NOMO-1 treated with DMSO at 0.1 percent for 48 hours (cell line): ENCODE measurements at regions not wholly inside any gene's neighbourhood (a gene's known extent, or its start where the extent isn't known, plus 50 kb on each side); places are given as distances from the start of the nearest gene placed in this dataset.

ENCODE experiments used
- DNase-seq: peaks from one replicate; lab custom pipeline; 2025; ENCODE audit not compliant: unreplicated experiment; lab: John Stamatoyannopoulos, UW

DNA sequence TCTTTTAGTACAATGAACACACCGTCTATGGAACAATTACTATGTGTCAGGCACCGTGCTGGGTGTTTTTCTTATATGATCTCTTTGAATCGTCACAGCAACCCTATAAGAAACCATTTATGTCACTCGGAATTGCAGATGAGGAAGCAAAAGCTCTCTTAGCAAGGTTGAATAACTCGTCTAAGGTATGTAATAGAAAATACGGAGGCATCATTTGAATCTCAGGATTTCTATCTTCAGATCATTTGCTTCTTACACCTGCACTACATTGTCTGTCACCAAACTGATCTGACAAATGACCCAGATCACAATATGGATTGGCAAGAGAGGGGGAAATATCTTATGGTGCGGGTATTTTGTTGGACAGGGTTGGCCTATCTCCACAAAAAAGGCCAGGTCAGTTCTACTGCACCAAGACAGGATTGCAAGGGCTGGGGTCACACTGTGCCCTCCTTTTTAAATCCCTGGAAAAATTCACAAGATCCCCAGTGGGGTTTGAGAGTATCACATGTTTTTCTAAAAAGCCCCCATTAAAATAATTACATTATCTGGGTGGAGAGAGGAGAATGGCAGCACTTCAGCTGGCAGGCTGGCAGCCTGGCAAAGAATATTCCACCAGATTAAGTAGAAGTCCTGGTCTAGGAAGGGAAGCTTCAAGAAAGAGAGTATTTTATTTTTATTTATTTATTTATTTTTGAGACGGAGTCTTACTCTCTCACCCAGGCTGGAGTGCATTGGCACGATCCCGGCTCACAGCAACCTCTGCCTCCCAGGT, 110.7 kb upstream of the CLMP start:
- DNase-seq: no peak

DNA sequence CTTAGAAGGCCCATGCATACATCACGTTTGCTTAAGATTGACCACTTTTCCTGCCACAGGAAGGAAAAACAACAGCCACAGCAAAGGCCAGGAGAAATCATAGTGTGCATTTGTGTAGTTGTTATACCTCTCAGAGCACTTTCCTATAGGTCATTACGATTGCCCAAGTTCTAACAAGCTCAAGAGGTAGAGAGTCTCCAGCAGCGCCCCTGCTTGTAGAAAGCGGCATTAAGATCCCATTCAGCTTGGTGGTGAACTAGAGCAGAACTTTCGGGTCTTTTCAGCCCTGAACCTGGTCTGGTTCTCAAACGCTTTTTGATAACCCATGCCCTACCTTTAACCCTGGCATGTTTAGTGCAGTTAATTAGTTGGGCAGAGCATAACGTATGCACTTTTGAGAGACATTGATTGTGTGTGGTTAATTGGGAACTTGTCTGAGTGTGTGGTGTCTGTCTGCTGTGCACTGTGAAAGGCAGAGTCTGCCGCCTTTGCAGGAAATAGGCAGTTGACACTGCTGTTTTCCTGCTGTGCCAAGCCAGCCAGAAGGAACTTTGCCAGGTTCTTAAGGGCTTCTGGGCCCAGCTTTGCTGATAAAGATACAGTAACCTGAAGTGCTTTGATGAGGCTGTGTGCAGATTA, 109.9 kb upstream of the CLMP start:
- peak; percentile 42 for DNase-seq

- no peak for DNase-seq
Measured at GRCh38 chr11:123303924-123304323, 108.9 kb upstream of the CLMP start.

- peak; percentile 42 for DNase-seq
Measured at GRCh38 chr11:123302751-123303195, 107.7 kb upstream of the CLMP start.

DNA sequence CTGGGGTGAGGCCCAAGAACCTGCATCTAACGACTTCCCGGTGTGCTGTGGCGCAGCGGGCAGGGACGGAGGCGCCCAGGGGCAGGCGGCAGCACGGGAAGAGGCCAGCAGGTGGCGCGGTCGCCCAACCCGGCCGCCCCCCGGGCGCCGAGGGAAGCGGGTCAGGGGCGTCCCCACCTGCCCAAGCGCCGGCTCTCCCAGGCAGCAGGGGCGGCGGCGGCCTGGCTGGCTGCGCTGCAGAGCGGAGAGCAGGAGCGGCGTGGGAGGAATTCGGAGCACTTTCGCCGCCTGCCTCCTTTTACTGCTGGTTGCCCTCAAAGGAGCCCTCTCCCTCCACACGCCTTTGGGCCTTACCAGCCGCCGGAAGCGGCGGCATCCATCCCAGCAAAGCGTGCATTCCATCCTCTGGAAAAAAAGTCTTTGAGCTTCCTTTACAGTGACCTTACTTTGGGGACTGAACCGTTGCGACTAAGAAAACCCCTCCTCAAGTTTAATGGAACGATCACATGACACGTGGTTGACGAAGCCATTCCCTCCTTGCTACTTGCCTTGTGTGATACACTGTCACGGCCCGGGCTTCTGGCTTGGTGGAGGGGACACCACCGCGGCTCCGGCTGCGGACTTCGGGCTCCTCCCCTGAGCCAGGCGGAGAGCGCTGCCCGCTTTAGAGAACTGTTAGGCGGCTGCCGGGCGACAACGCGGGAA, 106.8 kb upstream of the CLMP start:
- peak; percentile 75 for DNase-seq

DNA sequence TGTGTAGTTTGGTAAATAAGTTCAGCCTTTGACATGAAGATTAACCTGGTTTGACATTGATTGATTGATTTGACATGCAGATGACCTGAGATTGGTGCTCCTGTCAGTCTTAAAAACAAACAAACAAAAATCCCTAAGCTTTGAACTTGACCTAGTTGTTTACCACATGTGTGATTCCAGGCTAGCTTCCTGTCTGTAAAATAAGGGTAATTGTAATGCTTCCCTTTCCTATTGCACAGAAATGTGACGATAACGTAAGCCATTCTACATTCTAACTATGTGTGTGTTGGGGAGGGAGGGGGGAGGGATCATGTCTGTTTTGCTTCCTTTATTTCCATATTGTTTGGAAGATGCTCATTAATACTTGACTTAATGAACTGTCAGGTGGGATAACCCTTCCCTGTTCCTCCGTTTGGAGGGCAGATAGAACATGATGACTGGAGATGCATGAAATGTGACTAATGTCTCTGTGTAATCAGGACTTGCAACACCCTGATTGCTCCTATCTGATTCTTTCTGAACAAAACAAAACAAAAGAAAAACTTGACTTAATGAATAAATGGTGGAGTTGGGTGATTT, 106.1 kb upstream of the CLMP start:
- peak; percentile 79 for DNase-seq

GRCh38 chr11:123299721-123300120, 104.7 kb upstream of the CLMP start:
- DNase-seq: no peak

DNA sequence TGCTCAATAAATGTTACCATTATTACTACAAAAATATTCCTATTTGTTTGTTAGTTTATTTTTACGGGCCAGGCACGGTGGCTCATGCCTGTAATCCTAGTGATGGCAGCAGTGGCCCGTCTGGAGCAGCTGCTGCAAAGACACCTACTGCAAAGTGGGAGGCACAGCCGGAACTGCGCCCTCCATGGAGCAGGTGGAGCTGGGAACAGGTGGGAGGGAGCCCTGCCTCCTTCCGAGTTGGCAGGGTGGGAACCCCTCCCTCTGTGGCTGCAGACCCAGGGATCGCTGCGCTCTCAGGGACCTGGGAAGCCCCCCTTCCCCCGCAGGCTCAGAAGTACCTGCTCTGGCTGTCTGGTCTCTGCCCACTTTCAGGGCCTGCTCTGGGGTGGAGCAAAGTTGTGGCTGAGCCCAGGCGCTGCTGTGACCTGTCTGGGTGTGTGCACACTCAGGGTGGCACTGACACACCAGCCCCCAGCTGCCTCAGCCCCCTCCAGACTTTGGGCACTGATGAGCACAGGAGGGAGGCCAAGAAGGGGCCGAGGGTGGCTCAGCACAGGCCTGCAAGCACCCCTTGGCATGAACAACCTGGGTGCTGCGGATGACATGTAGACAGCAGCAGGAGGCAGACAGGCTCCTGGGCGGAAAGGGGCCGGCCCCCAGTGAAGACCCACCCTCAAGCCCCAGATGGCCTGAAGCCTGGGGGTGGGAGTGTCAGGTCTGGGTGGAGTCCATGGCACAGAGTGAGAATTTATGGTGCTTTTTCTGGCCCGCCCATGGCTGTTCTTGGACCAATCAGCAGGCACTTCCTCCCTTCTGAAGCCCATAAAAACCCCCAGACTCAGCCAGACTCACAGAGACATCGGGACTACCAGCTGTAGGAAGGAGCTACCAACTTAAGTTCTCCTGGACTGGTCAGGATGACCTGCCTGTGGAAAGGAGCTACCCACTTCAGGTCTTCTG, 103.7 kb upstream of the CLMP start:
- DNase-seq: no peak

DNA sequence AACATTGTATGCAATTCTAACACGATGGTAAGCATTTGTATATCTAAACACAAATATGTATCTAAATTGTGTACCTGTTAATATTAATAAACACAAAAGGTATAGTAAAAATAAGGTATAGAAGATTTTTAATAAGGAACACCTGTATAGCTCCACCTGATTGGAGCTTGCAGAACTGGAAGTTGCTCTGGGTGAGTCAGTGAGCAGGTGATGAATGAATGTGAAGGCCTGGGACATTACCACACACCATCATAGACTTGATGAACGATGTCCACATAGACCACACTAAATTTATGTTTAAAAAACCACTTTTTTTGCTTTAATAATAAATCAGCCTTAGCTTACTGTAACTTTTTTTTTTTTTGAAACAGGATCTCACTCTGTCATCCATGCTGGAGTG, 97.6 kb upstream of the CLMP start:
- DNase-seq: no peak

DNA sequence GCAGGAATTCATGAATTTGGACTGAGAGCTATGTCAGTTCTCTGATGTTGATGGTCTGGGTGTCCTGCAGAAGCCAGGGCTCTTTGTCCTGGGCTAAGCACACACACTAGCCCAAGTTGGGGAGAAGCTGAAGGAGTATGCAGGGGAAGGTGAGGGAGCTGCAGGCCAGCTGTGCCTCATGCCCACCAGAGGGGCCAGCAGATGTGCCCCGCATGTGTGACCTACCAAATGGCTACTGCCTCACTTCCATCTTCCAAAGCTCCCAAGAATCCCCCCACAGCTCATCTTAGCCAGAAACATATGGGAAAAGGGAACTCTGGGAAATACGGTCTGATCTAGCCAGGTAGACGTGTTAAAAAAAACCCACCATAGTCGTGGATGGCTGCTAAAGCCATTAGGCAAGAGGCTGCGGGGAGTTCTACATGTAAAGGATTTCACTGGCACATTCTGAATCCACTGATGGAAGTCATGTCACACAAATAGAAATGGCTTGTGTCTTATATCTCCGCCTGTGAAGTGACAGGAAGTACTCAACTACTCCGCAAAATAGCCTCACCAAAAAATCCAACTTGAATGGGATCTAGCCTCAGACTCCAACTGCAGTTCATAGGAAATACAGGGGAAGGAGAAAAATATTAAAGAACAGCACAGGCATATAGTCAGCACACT, 96.3 kb upstream of the CLMP start:
- no peak for DNase-seq

DNA sequence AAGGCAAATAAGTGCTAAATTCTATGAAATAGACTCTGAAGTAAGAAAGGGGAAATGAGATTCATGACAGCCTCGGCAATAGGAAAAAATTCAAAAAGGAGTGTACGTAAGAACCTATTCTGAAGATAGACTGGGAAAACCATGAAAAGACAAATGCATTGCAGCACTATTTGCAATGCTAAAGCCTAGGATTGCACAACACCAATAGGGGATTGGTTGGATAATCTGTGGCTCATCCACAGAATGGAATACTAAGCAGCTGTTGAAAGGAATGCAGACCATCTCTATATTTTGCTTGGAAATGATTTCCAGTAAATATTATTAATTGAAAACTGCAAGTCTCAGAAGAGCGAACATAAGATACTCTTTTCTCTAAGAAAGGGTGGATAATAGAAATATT, 91.7 kb upstream of the CLMP start:
- DNase-seq: peak; percentile 5

DNA sequence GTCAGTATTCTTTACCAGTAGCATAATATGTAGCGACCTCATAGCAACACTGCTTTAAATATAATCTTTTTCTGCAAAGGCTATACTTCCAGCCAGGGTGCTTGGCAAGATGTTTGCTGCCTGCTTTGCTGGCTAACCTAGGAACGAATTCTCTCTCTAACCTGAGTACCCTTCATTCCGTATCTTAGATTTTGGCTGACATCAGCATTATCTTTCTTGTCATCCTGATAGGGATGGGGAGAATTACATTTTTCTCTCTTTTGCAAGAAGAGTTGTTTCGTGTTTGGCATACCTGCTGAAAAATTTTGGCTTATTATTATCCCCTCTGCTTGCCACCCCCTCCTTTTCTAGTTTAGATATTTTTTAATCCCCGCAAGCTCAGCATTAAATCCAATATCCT, 91.2 kb upstream of the CLMP start:
- DNase-seq: no peak

DNA sequence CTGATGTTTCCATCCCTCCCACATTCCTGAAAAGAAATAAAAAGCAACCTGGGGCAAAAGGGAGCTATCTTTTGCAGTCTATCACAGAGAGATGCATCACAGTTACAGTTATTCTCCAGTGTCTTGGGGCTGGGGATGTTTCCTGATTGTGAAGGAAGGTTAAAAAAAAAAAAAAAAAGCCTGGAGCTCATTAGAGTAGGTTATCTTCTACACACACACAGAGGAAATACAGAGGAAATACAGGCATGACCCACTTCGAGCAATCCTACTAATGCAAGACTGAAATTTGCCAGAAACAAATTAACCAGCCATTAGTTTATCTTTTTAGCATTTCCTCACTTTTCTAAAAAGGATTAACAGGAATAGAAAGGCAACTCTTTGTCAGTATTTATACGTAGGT, 89.4 kb upstream of the CLMP start:
- DNase-seq: no peak

- DNase-seq: no peak
Measured at GRCh38 chr11:123282597-123282996, 87.5 kb upstream of the CLMP start.

DNA sequence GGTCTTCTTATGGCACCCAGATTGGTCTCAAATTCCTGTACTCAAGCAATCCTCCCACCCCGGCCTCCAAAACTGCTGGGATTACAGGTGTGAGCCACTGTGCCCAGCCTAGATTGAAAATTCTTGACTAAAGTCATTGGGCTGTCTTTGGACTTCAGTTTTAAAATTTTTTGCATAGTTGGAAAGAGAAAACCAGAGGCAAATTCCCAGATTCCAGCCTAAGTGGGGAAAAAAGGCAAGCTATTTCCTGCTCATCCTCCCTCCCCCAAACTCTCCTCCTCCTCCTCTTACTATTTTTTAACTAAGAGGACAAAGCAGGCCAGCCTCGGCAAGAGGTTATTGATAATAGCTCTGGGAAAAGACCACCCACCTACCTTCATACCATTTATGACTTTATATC, 78.6 kb upstream of the CLMP start:
- no peak for DNase-seq

- no peak for DNase-seq
Measured at GRCh38 chr11:123272565-123272964, 77.5 kb upstream of the CLMP start.

DNA sequence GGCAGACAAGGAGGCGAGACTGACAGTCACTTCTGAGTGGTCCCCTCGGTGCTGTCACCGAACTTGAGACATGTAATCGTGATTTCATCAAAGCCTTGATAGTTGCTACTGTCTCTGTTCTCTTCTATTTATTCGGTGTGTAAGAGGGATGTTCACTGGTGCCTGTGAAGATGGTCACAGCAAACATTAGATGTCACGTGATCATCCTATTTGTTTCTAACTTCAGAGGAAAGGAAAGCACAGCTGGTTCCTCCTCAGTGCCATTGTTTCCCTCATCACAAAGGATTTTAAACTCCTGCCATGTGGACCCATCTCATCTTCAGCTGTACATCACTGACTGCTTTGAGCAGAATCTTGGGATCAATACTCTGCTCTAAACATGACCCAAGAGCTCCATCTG, 73.1 kb upstream of the CLMP start:
- no peak for DNase-seq

DNA sequence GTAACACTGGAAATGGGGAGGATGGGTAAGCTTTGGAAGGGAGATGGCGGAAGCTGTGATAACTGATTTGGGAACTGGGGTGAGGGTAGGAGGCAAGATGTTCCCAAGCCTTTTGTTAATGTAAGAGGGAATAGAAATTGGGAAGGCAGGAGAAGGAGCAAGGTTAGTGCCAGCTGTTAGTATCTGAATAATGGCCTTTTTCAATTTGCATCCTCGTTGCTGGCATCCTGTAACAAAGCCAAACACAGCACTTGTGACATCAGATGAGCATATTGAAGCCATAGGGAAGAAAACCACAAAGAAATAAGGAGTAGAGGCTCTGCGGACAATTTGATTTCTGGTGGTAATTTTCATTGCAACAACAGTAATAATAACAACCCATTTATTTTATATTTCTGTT, 70.9 kb upstream of the CLMP start:
- no peak for DNase-seq

DNA sequence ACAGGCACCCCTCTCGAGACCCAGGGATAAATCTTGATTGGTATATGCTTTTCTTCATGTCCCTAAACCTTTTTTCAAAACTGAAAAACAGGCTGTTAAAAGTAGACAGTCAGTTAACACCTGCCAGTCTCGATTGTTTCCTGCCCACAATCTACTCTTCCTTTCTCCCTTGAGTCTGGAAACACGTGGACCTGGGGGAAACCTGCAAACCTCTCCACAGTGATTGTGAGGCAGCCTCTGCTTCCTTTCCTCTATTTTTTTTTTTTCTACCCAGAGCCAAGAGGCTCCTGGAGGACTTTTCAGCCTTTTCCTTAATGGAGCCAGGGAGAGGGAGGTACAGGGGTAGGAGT, 69.4 kb upstream of the CLMP start:
- no peak for DNase-seq
